ENCODE measurements at regions not wholly inside any gene's neighbourhood (a gene's known extent, or its start where the extent isn't known, plus 50 kb on each side); places are given as distances from the start of the nearest gene placed in this dataset.

DNA sequence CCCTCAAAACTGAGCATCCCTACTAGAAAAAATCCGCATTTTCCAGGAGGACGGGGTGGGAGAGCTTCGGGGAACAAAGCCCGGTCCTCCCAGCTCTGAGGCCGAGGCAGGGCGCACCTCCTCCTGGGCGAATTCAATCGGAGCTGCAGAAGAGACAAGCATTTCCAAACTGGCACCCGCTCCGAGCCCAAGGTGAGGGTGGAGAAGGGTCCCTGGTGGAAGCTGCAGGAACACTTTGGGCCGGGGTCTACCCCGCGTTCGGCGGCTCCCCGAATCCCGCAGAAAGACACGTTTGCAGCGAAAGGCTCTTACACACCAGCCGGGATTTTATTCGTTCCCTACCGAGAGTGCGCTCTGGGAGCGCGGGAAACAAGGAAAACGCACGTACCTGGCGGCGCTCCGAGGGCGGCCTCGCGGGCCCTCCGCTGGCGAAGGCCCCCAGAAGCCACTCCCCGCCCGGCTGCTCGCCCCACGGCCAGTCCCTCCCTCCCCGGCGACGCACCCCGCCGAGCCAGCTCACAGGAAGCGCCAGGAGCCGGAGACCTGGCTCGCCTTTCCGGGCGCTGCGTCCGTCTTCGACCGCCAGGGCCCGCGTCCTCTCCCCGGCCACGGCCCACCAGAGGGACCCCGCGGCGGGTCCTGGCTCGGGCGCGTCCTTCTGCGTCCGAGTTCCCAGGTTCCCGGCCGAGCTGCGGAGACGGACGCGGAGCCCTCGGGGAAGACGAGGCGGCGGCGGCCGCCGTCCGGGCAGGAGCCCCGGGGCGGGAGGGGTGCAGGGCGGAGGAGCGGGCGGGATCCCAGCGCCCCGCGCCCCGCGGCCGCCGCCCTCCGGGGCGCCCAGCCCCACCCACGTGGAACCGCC lies 49.8 kb upstream of the BAHCC1 start:
- DNase-seq, result peak; percentile 64
